GM12864 (cell line): ENCODE measurements at regions not wholly inside any gene's neighbourhood (a gene's known extent, or its start where the extent isn't known, plus 50 kb on each side); places are given as distances from the start of the nearest gene placed in this dataset.
"Not testable (repeated sequence)": the region's sequence is repeated elsewhere in the genome, so short reads cannot be mapped to it uniquely, and the experiment has no call there.

Experiments used
- DNase-seq: peaks from one replicate; pipeline ENCODE4 v3.0.0-alpha.2; 2011; ENCODE audit warnings: low read depth
- H3K4me3 ChIP-seq: 2 replicates; pipeline ENCODE4 v1.5.1; 2011; ENCODE audit warnings: mild to moderate bottlenecking, low read depth, low read length, control low read depth
- TF ChIP-seq, protein P1 (sequence below): IDR thresholded peaks from 2 replicates; pipeline ENCODE4 v1.5.1; 2011; ENCODE audit warnings: low read depth, mild to moderate bottlenecking, moderate library complexity, low read length, control low read depth, inconsistent platforms; ENCODE audit errors: missing control alignments

GRCh38 chr5:92552206-92553160 lies 1028.5 kb downstream of the NR2F1-AS1 start:
- TF ChIP-seq, protein P1, sequence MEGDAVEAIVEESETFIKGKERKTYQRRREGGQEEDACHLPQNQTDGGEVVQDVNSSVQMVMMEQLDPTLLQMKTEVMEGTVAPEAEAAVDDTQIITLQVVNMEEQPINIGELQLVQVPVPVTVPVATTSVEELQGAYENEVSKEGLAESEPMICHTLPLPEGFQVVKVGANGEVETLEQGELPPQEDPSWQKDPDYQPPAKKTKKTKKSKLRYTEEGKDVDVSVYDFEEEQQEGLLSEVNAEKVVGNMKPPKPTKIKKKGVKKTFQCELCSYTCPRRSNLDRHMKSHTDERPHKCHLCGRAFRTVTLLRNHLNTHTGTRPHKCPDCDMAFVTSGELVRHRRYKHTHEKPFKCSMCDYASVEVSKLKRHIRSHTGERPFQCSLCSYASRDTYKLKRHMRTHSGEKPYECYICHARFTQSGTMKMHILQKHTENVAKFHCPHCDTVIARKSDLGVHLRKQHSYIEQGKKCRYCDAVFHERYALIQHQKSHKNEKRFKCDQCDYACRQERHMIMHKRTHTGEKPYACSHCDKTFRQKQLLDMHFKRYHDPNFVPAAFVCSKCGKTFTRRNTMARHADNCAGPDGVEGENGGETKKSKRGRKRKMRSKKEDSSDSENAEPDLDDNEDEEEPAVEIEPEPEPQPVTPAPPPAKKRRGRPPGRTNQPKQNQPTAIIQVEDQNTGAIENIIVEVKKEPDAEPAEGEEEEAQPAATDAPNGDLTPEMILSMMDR: no peak
- no peak for DNase-seq
- no peak overlapping the region for H3K4me3 ChIP-seq

DNA sequence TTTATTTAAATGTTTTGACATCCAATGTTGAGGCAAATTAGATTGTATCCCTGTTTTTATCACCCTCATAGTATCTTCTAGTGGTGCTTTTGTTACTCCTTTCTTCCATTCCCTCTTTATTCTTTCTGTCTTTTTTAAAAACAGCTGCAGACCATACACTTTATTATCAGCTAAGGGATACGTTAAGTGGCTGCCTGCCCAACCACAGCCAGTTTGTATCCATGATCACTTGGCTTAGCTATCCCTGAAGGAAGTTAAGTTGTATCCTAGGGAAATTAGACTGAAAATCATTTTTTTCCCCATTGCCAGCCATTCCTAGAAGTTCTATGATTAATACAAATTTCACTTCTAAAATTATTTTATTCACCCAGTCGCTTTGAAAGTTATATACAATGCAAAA lies 1032.7 kb downstream of the NR2F1-AS1 start:
- TF ChIP-seq, protein P1: no peak
- DNase-seq: no peak
- H3K4me3 ChIP-seq: no peak overlapping the region

DNA sequence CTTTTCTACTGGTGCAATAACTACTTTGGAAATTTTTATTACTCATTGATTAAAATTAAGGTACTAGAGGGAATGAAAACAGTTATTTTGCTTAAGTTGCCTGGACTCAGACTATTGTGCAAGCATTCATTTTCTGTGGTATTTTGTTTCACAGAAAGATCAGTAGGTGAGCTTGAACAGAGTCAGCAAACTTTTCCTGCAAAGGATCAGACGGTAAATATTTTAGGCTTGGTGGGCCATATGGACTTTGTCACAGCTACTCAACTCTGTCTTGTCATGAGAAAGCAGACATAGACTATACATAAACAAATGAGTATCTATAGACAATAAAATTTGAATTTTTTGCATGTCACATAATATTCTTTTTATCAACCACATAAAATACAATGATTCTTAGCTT lies 1036.4 kb downstream of the NR2F1-AS1 start:
- DNase-seq: no peak
- TF ChIP-seq, protein P1: no peak
- no peak overlapping the region for H3K4me3 ChIP-seq

GRCh38 chr5:92544036-92544435 lies 1037.0 kb downstream of the NR2F1-AS1 start:
- DNase-seq: no peak
- no peak overlapping the region for H3K4me3 ChIP-seq
- TF ChIP-seq, protein P1: no peak

DNA sequence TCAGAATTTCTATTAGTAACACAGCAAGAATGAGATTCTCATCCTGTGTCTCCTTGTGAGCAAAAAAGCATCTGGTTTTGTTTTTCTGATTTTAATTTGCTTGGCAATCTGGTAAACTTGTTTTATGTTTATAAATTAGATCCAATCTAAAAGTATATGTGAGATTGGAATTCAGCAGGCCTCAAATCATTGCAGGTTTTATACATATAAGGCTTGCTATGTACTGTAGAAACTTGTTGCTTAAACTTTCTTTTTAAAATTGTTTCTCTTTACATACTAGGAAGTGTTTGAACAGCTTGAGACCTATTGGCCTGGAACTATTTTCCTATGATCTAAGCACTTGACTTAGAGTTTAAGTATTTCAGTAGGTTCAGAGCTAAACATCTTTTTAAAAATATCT lies 1037.8 kb downstream of the NR2F1-AS1 start:
- TF ChIP-seq, protein P1: no peak
- DNase-seq: no peak

DNA sequence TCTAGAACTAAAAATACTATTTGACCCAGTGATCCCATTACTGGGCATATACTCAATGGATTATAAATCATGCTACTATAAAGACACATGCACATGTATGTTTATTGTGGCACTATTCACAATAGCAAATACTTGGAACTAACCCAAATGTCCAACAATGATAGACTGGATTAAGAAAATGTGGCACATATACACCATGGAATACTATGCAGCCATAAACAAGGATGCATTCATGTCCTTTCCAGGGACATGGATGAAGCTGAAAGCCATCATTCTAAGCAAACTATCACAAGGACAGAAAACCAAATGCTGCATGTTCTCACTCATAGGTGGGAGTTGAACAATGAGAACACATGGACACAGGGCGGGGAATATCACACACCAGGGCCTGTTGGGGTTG lies 1039.0 kb downstream of the NR2F1-AS1 start:
- not testable (repeated sequence) for DNase-seq, H3K4me3 ChIP-seq

More for the DNA sequence above, 1037.8 kb downstream of the NR2F1-AS1 start:
- no peak overlapping the region for H3K4me3 ChIP-seq

DNA sequence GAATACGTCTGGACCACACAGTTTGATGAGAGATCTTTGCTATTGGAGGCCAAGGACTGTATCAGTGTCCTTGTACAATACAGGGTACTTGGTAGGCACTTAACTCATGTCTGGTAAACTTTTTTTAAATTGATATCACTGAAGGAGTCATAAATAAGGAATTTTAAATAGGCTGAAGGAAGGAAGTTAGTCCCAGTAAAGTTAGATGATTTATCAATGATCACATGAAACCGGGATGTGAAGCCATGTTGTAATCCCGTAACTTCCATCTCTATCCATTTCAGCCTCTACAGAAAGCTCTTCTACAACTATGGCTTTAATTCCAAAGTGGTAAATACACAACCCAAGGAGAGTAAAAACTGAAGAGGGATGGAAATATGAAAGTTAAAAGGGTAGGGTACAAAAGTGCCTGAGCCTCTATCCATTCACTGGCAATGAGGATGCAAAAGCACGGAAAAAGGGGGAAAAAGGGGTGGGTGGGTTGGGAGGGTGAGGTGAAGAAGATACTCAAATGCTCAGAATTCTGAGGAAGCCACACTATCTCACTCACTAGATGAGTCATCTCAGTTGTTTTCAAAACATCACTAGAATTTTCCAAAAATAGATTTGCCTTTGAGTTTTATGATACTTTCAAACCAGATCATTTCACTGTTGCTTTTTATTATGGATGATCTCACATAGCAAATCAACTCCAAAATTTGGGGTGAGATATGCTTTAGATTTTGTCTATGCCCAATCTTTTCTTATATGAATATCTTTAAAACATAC lies 1053.5 kb downstream of the NR2F1-AS1 start:
- no peak for DNase-seq
- TF ChIP-seq, protein P1: no peak
- no peak overlapping the region for H3K4me3 ChIP-seq
